Stimulated activated CD4-positive, alpha-beta T cell treated with anti-CD3 and anti-CD28 coated beads, Interleukin-12 subunit alpha, Interleukin-12 subunit beta, amount 100 ng/mL, for 4 hours (primary cell): ENCODE measurements at regions not wholly inside any gene's neighbourhood (a gene's known extent, or its start where the extent isn't known, plus 50 kb on each side); places are given as distances from the start of the nearest gene placed in this dataset.

Source experiments
- DNase-seq: peaks from one replicate; pipeline ENCODE4 v3.0.0-alpha.2; 2020

GRCh38 chr10:128693493-128694131 lies 567.4 kb upstream of the MKI67 start:
- DNase-seq = no peak

GRCh38 chr10:128694168-128694850 lies 568.1 kb upstream of the MKI67 start:
- DNase-seq = no peak

GRCh38 chr10:128694851-128695725 lies 568.9 kb upstream of the MKI67 start:
- DNase-seq = no peak

GRCh38 chr10:128695931-128696330 lies 569.7 kb upstream of the MKI67 start:
- DNase-seq = no peak

GRCh38 chr10:128697437-128697836 lies 571.2 kb upstream of the MKI67 start:
- no peak for DNase-seq

GRCh38 chr10:128701381-128701780 lies 575.2 kb upstream of the MKI67 start:
- DNase-seq = no peak

GRCh38 chr10:128701837-128702236 lies 575.6 kb upstream of the MKI67 start:
- no peak for DNase-seq

- no peak for DNase-seq
Measured at GRCh38 chr10:128704716-128705115, 578.5 kb upstream of the MKI67 start.

GRCh38 chr10:128708182-128708581 lies 582.0 kb upstream of the MKI67 start:
- no peak for DNase-seq

GRCh38 chr10:128709686-128710085 lies 583.5 kb upstream of the MKI67 start:
- DNase-seq = no peak

GRCh38 chr10:128710098-128710797 lies 584.0 kb upstream of the MKI67 start:
- no peak for DNase-seq

- no peak for DNase-seq
Measured at GRCh38 chr10:128710798-128711183, 584.6 kb upstream of the MKI67 start.

GRCh38 chr10:128711806-128712205 lies 585.6 kb upstream of the MKI67 start:
- no peak for DNase-seq

- no peak for DNase-seq
Measured at GRCh38 chr10:128712661-128713400, 586.6 kb upstream of the MKI67 start.

GRCh38 chr10:128713471-128713870 lies 587.2 kb upstream of the MKI67 start:
- no peak for DNase-seq

- no peak for DNase-seq
Measured at GRCh38 chr10:128713874-128714570, 587.8 kb upstream of the MKI67 start.

GRCh38 chr10:128714644-128715415 lies 588.6 kb upstream of the MKI67 start:
- no peak for DNase-seq

GRCh38 chr10:128716181-128716580 lies 590.0 kb upstream of the MKI67 start:
- DNase-seq = no peak

GRCh38 chr10:128721963-128722445 lies 595.8 kb upstream of the MKI67 start:
- no peak for DNase-seq

GRCh38 chr10:128722947-128723346 lies 596.7 kb upstream of the MKI67 start:
- no peak for DNase-seq
